ENCODE measurements at regions not wholly inside any gene's neighbourhood (a gene's known extent, or its start where the extent isn't known, plus 50 kb on each side); places are given as distances from the start of the nearest gene placed in this dataset.

GRCh38 chr14:61179796-61180398 lies 101.2 kb downstream of the TMEM30B start:
- DNase-seq (ENCODE audit: low read depth) (peak; percentile 58), FAIRE-seq (no peak)
- no peaks in the 10 kb centered on the region for H3K36me3 Mint-ChIP-seq (ENCODE audit: low read depth, unreplicated experiment)
- Histone ChIP-seq H3K4me3 (ENCODE audit: insufficient read depth, low read depth, low read length) (no peak overlapping the region), H2AFZ (ENCODE audit: low read depth, low read length) (no peak overlapping the region), H4K20me1 (ENCODE audit: insufficient read depth, low read length) (no peaks in the 10 kb centered on the region), H3K27ac (ENCODE audit: low read depth, low read length) (peak overlapping the region; percentile 100), H3K9me3 (ENCODE audit: insufficient read depth, low read depth, low read length) (no peaks in the 10 kb centered on the region), H3K36me3 (ENCODE audit: insufficient read depth, low read length) (no peaks in the 10 kb centered on the region), H3K9ac (ENCODE audit: low read length) (peak overlapping the region; percentile 77), H3K4me1 (ENCODE audit: insufficient read depth, low read length) (peaks cover 40% of the 10 kb centered on the region), H3K79me2 (ENCODE audit: insufficient read depth, low read length) (no peaks in the 10 kb centered on the region), H3K27me3 (ENCODE audit: insufficient read depth, low read length) (no peaks in the 10 kb centered on the region), H3K4me2 (ENCODE audit: low read length) (peak overlapping the region; percentile 75)
- no peaks in the 10 kb centered on the region for H3K9me3 Mint-ChIP-seq (ENCODE audit: unreplicated experiment)
- H3K27me3 Mint-ChIP-seq (ENCODE audit: low read depth, unreplicated experiment) = no peaks in the 10 kb centered on the region
- H3K4me1 Mint-ChIP-seq (ENCODE audit: low read depth, unreplicated experiment) = peaks cover 41% of the 10 kb centered on the region
- H3K4me3 Mint-ChIP-seq (ENCODE audit: unreplicated experiment) = no peak overlapping the region
- no peak for TF ChIP-seq CTCF (IDR thresholded peaks at IDR 0.05; ENCODE audit: insufficient read depth, low read depth, low read length)
- TF ChIP-seq EZH2 (IDR thresholded peaks at IDR 0.05; ENCODE audit: insufficient read depth, low read length) = no peak
- peak overlapping the region; percentile 98 for H3K27ac Mint-ChIP-seq (ENCODE audit: unreplicated experiment)

- H3K4me1 ChIP-seq (ENCODE audit: insufficient read depth, low read length) = peaks cover 39% of the 10 kb centered on the region
- H3K36me3 Mint-ChIP-seq (ENCODE audit: low read depth, unreplicated experiment) = no peaks in the 10 kb centered on the region
- H3K27ac ChIP-seq (ENCODE audit: low read depth, low read length) = peak overlapping the region; percentile 100
- peak overlapping the region; percentile 77 for H3K9ac ChIP-seq (ENCODE audit: low read length)
- H3K4me3 ChIP-seq (ENCODE audit: insufficient read depth, low read depth, low read length) = no peak overlapping the region
- H3K36me3 ChIP-seq (ENCODE audit: insufficient read depth, low read length) = no peaks in the 10 kb centered on the region
- no peaks in the 10 kb centered on the region for H3K27me3 ChIP-seq (ENCODE audit: insufficient read depth, low read length)
- H3K4me1 Mint-ChIP-seq (ENCODE audit: low read depth, unreplicated experiment) = peaks cover 37% of the 10 kb centered on the region
- peak overlapping the region; percentile 60 for H3K4me3 Mint-ChIP-seq (ENCODE audit: unreplicated experiment)
- peak overlapping the region; percentile 75 for H3K4me2 ChIP-seq (ENCODE audit: low read length)
- peak; percentile 61 for DNase-seq (ENCODE audit: low read depth)
- no peaks in the 10 kb centered on the region for H3K79me2 ChIP-seq (ENCODE audit: insufficient read depth, low read length)
- FAIRE-seq = peak; percentile 29
- H2AFZ ChIP-seq (ENCODE audit: low read depth, low read length) = peak overlapping the region; percentile 1
- TF ChIP-seq CTCF (IDR thresholded peaks at IDR 0.05; ENCODE audit: insufficient read depth, low read depth, low read length) (no peak), EZH2 (IDR thresholded peaks at IDR 0.05; ENCODE audit: insufficient read depth, low read length) (no peak)
- no peaks in the 10 kb centered on the region for H3K9me3 Mint-ChIP-seq (ENCODE audit: unreplicated experiment)
- H3K9me3 ChIP-seq (ENCODE audit: insufficient read depth, low read depth, low read length) = no peaks in the 10 kb centered on the region
- H4K20me1 ChIP-seq (ENCODE audit: insufficient read depth, low read length) = no peaks in the 10 kb centered on the region
- H3K27me3 Mint-ChIP-seq (ENCODE audit: low read depth, unreplicated experiment) = no peaks in the 10 kb centered on the region
- peak overlapping the region; percentile 98 for H3K27ac Mint-ChIP-seq (ENCODE audit: unreplicated experiment)
Observed at GRCh38 chr14:61179061-61179690, 102.0 kb downstream of the TMEM30B start.

All from astrocyte (in vitro differentiated cells and primary cell).